ENCODE measurements at regions not wholly inside any gene's neighbourhood (a gene's known extent, or its start where the extent isn't known, plus 50 kb on each side); places are given as distances from the start of the nearest gene placed in this dataset.
A peak's percentile ranks its signal among the peaks of the same experiment; 100 is the strongest.

- intact Hi-C loops (cut with DNase I), result no loop called here
- Histone ChIP-seq H3K27ac (peak overlapping the region; percentile 96), H3K4me3 (peak overlapping the region; percentile 24), H3K9me3 (no peaks in the 10 kb centered on the region), H3K4me1 (peaks cover 8% of the 10 kb centered on the region), H3K27me3 (no peaks in the 10 kb centered on the region), H3K9ac (ENCODE audit: low read depth in 2 of 2, low read length in 2 of 2) (peak overlapping the region; percentile 20 to 94), H3K36me3 (no peaks in the 10 kb centered on the region)
- DNase-seq, result no peak
- no peak for TF ChIP-seq CTCF (IDR thresholded peaks at IDR 0.05)
Measured at GRCh38 chr20:19887556-19888268, 129.4 kb upstream of the NAA20 start.

- peak overlapping the region; percentile 20 to 94 for H3K9ac ChIP-seq (ENCODE audit: low read depth in 2 of 2, low read length in 2 of 2)
- DNase-seq, result peak; percentile 58
- H3K4me3 ChIP-seq, result peak overlapping the region; percentile 24
- H3K9me3 ChIP-seq, result no peaks in the 10 kb centered on the region
- no peak for TF ChIP-seq CTCF (IDR thresholded peaks at IDR 0.05)
- peaks cover 8% of the 10 kb centered on the region for H3K4me1 ChIP-seq
- intact Hi-C loops (cut with DNase I), result no loop called here
- no peaks in the 10 kb centered on the region for H3K36me3 ChIP-seq
- H3K27ac ChIP-seq, result peak overlapping the region; percentile 96
- no peaks in the 10 kb centered on the region for H3K27me3 ChIP-seq
Measured at GRCh38 chr20:19888269-19888671, 128.9 kb upstream of the NAA20 start.

- Histone ChIP-seq H3K4me1 (peaks cover 8% of the 10 kb centered on the region), H3K27me3 (no peaks in the 10 kb centered on the region), H3K9ac (ENCODE audit: low read depth in 2 of 2, low read length in 2 of 2) (peak overlapping the region; percentile 56 to 94), H3K9me3 (no peaks in the 10 kb centered on the region), H3K36me3 (no peaks in the 10 kb centered on the region), H3K4me3 (peak overlapping the region; percentile 24), H3K27ac (peak overlapping the region; percentile 96)
- intact Hi-C loops (cut with DNase I), result no loop called here
- DNase-seq, result peak; percentile 58
- TF ChIP-seq CTCF (IDR thresholded peaks at IDR 0.05), result no peak
Measured at GRCh38 chr20:19889011-19889953, 127.9 kb upstream of the NAA20 start.

GRCh38 chr20:19890445-19891051, 126.6 kb upstream of the NAA20 start:
- Histone ChIP-seq H3K27ac (peak overlapping the region; percentile 96), H3K9ac (ENCODE audit: low read depth in 2 of 2, low read length in 2 of 2) (peak overlapping the region in 1 of 2 donors; percentile 94), H3K9me3 (no peaks in the 10 kb centered on the region), H3K36me3 (no peaks in the 10 kb centered on the region), H3K4me1 (peaks cover 8% of the 10 kb centered on the region), H3K4me3 (no peak overlapping the region), H3K27me3 (no peaks in the 10 kb centered on the region)
- TF ChIP-seq CTCF (IDR thresholded peaks at IDR 0.05), result no peak
- peak; percentile 38 for DNase-seq
- intact Hi-C loops (cut with DNase I), result no loop called here

GRCh38 chr20:19893356-19893755, 123.8 kb upstream of the NAA20 start:
- Histone ChIP-seq H3K4me1 (peaks cover 8% of the 10 kb centered on the region), H3K9ac (ENCODE audit: low read depth in 2 of 2, low read length in 2 of 2) (no peak overlapping the region), H3K27ac (no peak overlapping the region), H3K4me3 (no peak overlapping the region), H3K27me3 (no peaks in the 10 kb centered on the region), H3K36me3 (no peaks in the 10 kb centered on the region), H3K9me3 (no peaks in the 10 kb centered on the region)
- intact Hi-C loops (cut with DNase I), result no loop called here
- TF ChIP-seq CTCF (IDR thresholded peaks at IDR 0.05), result no peak
- DNase-seq, result no peak

Measured in colonic mucosa (tissue), 4 donors.